Hepatocyte (in vitro differentiated cells): ENCODE measurements at regions not wholly inside any gene's neighbourhood (a gene's known extent, or its start where the extent isn't known, plus 50 kb on each side); places are given as distances from the start of the nearest gene placed in this dataset.

Experiments used
- CTCF ChIP-seq: fragments of 200-600 bp; sonication (generic); IDR thresholded peaks from 2 replicates; pipeline ENCODE4 v1.5.1; 2016; ENCODE audit warnings: antibody characterized with exemption, mild to moderate bottlenecking; ENCODE audit not compliant: poor library complexity
- EZH2 ChIP-seq: fragments of 200-600 bp; sonication (generic); IDR thresholded peaks from 2 replicates; pipeline ENCODE4 v1.6.1; 2016; ENCODE audit warnings: antibody characterized with exemption, mild to moderate bottlenecking, borderline replicate concordance
- EZH2phosphoT487 ChIP-seq: fragments of 200-600 bp; sonication (generic); IDR thresholded peaks from one replicate; pipeline ENCODE4 v1.6.1; 2018; ENCODE audit warnings: antibody characterized with exemption, mild to moderate bottlenecking, low read depth, moderate library complexity; ENCODE audit not compliant: unreplicated experiment, severe bottlenecking

- TF ChIP-seq EZH2phosphoT487 (no peak), CTCF (no peak), EZH2 (no peak)
These were observed 127.0 kb downstream of the COX18 start for GRCh38 chr4:72942565-72942964.
